ENCODE measurements at regions not wholly inside any gene's neighbourhood (a gene's known extent, or its start where the extent isn't known, plus 50 kb on each side); places are given as distances from the start of the nearest gene placed in this dataset.

- no peak for TF ChIP-seq CTCF (IDR thresholded peaks at IDR 0.05)
- no peak for TF ChIP-seq EP300 (IDR thresholded peaks at IDR 0.05)
- TF ChIP-seq POLR2A (IDR thresholded peaks at IDR 0.05), result no peak
- TF ChIP-seq POLR2AphosphoS5 (IDR thresholded peaks at IDR 0.05), result no peak
- H3K27me3 ChIP-seq, result no peaks in the 10 kb centered on the region
Measured at GRCh38 chr9:99365233-99365980, 143.3 kb downstream of the SEC61B start.

GRCh38 chr9:99366183-99366582 is 144.1 kb downstream of the SEC61B start:
- Histone ChIP-seq H3K27ac (no peak overlapping the region), H3K27me3 (no peaks in the 10 kb centered on the region), H3K9me3 (no peaks in the 10 kb centered on the region), H3K4me1 (peaks cover 0 to 14% (median 2%) of the 10 kb centered on the region in 4 donors), H3K36me3 (no peaks in the 10 kb centered on the region), H3K4me3 (no peak overlapping the region)
- TF ChIP-seq POLR2A (IDR thresholded peaks at IDR 0.05), result no peak
- no peak for TF ChIP-seq POLR2AphosphoS5 (IDR thresholded peaks at IDR 0.05)
- TF ChIP-seq CTCF (IDR thresholded peaks at IDR 0.05), result no peak
- TF ChIP-seq EP300 (IDR thresholded peaks at IDR 0.05), result no peak
- ATAC-seq (ENCODE audit: low FRiP score in 2 of 2) (no peak), DNase-seq (peak in 1 of 2 donors; percentile 65)
- WGBS, 2 donors, result 84% methylated on average over 9 of the region's 9 CpGs; no CpG with 5 or more reads in 1 of the 2 donors

More at GRCh38 chr9:99365233-99365980, 143.3 kb downstream of the SEC61B start:
- H3K9me3 ChIP-seq, result no peaks in the 10 kb centered on the region
- 56 to 58% methylated on average over 6 to 7 of the region's 7 CpGs for WGBS, 2 donors
- H3K27ac ChIP-seq, result no peak overlapping the region
- DNase-seq (no peak), ATAC-seq (ENCODE audit: low FRiP score in 2 of 2) (no peak)
- H3K4me1 ChIP-seq, result peaks cover 0 to 14% (median 2%) of the 10 kb centered on the region in 4 donors
- no peaks in the 10 kb centered on the region for H3K36me3 ChIP-seq
- H3K4me3 ChIP-seq, result no peak overlapping the region

GRCh38 chr9:99366621-99367020 is 144.5 kb downstream of the SEC61B start:
- Histone ChIP-seq H3K9me3 (no peaks in the 10 kb centered on the region), H3K27ac (no peak overlapping the region), H3K4me1 (peaks cover 0 to 14% (median 2%) of the 10 kb centered on the region in 4 donors), H3K27me3 (no peaks in the 10 kb centered on the region), H3K4me3 (no peak overlapping the region), H3K36me3 (no peaks in the 10 kb centered on the region)
- ATAC-seq (ENCODE audit: low FRiP score in 2 of 2) (no peak), DNase-seq (no peak)
- TF ChIP-seq POLR2AphosphoS5 (IDR thresholded peaks at IDR 0.05) (no peak), EP300 (IDR thresholded peaks at IDR 0.05) (no peak), CTCF (IDR thresholded peaks at IDR 0.05) (no peak), POLR2A (IDR thresholded peaks at IDR 0.05) (no peak)
- 78 to 83% methylated on average over 3 to 4 of the region's 4 CpGs for WGBS, 2 donors

GRCh38 chr9:99368341-99369326 is 146.6 kb downstream of the SEC61B start:
- TF ChIP-seq CTCF (IDR thresholded peaks at IDR 0.05), result no peak
- peak; percentile 5 to 12 for TF ChIP-seq POLR2AphosphoS5 (IDR thresholded peaks at IDR 0.05)
- H3K27ac ChIP-seq, result peak overlapping the region; percentile 4 to 67 (median 42)
- peak; percentile 48 to 76 for ATAC-seq (ENCODE audit: low FRiP score in 2 of 2)

More at GRCh38 chr9:99368341-99369326, 146.6 kb downstream of the SEC61B start:
- Histone ChIP-seq H3K4me1 (peaks cover 0 to 14% (median 2%) of the 10 kb centered on the region in 4 donors), H3K27me3 (no peaks in the 10 kb centered on the region), H3K9me3 (no peaks in the 10 kb centered on the region), H3K4me3 (peak overlapping the region in 3 of 4 donors; percentile 21 to 42 (median 33)), H3K36me3 (no peaks in the 10 kb centered on the region)
- peak; percentile 36 to 53 for DNase-seq
- 18 to 27% methylated on average over 24 to 31 of the region's 31 CpGs for WGBS, 2 donors

All from upper lobe of left lung (tissue), 6 donors.